ENCODE measurements at regions not wholly inside any gene's neighbourhood (a gene's known extent, or its start where the extent isn't known, plus 50 kb on each side); places are given as distances from the start of the nearest gene placed in this dataset.

- POLR2A ChIA-PET, result no interaction called here
- Mint-ChIP-seq H3K27me3 (ENCODE audit: low read depth) (no peaks in the 10 kb centered on the region), H3K9me3 (no peaks in the 10 kb centered on the region), H3K27ac (no peak overlapping the region), H3K4me3 (no peak overlapping the region), H3K4me1 (0 out of 2 replicates have a peak, but pooled peaks cover 3% of the 10 kb centered on the region), H3K36me3 (no peaks in the 10 kb centered on the region)
- ATAC-seq (no peak; the same call in 1 of the 2 replicates), DNase-seq (ENCODE audit: low spot score) (peak; percentile 10)
- CTCF ChIA-PET, result no interaction called here
- TF ChIP-seq ZNF232 (CRISPR knock-in tag; IDR thresholded peaks at IDR 0.05), result no peak
- no peak for TF ChIP-seq USF2 (CRISPR knock-in tag; IDR thresholded peaks at IDR 0.05)
- no peak for TF ChIP-seq TP53 (CRISPR knock-in tag; IDR thresholded peaks at IDR 0.05)
- TF ChIP-seq SOX15 (CRISPR knock-in tag; IDR thresholded peaks at IDR 0.05), result no peak
- no peak for TF ChIP-seq IRF1 (CRISPR knock-in tag; IDR thresholded peaks at IDR 0.05)
- TF ChIP-seq ZNF263 (CRISPR knock-in tag; IDR thresholded peaks at IDR 0.05; ENCODE audit: low read depth), result no peak
- TF ChIP-seq NR2C2 (CRISPR knock-in tag; IDR thresholded peaks at IDR 0.05), result no peak
Measured at GRCh38 chr6:115770851-115771250, 289.8 kb downstream of the FRK start.

GRCh38 chr6:115768500-115768899, 292.2 kb downstream of the FRK start:
- no peaks in the 10 kb centered on the region for H3K9me3 Mint-ChIP-seq
- no peak for TF ChIP-seq AFF4 (CRISPR knock-in tag; IDR thresholded peaks at IDR 0.05; ENCODE audit: borderline replicate concordance)
- no peak for TF ChIP-seq CDX4 (CRISPR knock-in tag; IDR thresholded peaks at IDR 0.05; ENCODE audit: borderline replicate concordance)
- TF ChIP-seq OVOL2 (CRISPR knock-in tag; IDR thresholded peaks at IDR 0.05; ENCODE audit: borderline replicate concordance), result no peak
- TF ChIP-seq ZNF423 (CRISPR knock-in tag; IDR thresholded peaks at IDR 0.05), result no peak
- TF ChIP-seq USF2 (CRISPR knock-in tag; IDR thresholded peaks at IDR 0.05), result no peak
- TF ChIP-seq EMX1 (CRISPR knock-in tag; IDR thresholded peaks at IDR 0.05), result no peak
- TF ChIP-seq NFE2L1 (CRISPR knock-in tag; IDR thresholded peaks at IDR 0.05), result no peak
- TF ChIP-seq ZNF232 (CRISPR knock-in tag; IDR thresholded peaks at IDR 0.05), result no peak
- TF ChIP-seq NFYB (CRISPR knock-in tag; conservative IDR thresholded peaks at IDR 0.05; ENCODE audit: low read depth), result no peak
- TF ChIP-seq ZSCAN18 (CRISPR knock-in tag; IDR thresholded peaks at IDR 0.05), result no peak
- TF ChIP-seq SOX15 (CRISPR knock-in tag; IDR thresholded peaks at IDR 0.05), result no peak
- no peak for TF ChIP-seq ZNF121 (CRISPR knock-in tag; IDR thresholded peaks at IDR 0.05)
- TF ChIP-seq CBFB (CRISPR knock-in tag; IDR thresholded peaks at IDR 0.05; ENCODE audit: low read depth), result no peak
- TF ChIP-seq ZBTB43 (CRISPR knock-in tag; IDR thresholded peaks at IDR 0.05), result no peak

More at GRCh38 chr6:115768500-115768899, 292.2 kb downstream of the FRK start:
- Mint-ChIP-seq H3K36me3 (no peaks in the 10 kb centered on the region), H3K4me3 (no peak overlapping the region), H3K27me3 (ENCODE audit: low read depth) (no peaks in the 10 kb centered on the region), H3K4me1 (no peaks in the 10 kb centered on the region), H3K27ac (no peak overlapping the region)
- ATAC-seq, result no peak
- ChIA-PET POLR2A (no interaction called here), CTCF (no interaction called here)
- DNase-seq (ENCODE audit: low spot score), result no peak
